ENCODE measurements at regions not wholly inside any gene's neighbourhood (a gene's known extent, or its start where the extent isn't known, plus 50 kb on each side); places are given as distances from the start of the nearest gene placed in this dataset.

DNA sequence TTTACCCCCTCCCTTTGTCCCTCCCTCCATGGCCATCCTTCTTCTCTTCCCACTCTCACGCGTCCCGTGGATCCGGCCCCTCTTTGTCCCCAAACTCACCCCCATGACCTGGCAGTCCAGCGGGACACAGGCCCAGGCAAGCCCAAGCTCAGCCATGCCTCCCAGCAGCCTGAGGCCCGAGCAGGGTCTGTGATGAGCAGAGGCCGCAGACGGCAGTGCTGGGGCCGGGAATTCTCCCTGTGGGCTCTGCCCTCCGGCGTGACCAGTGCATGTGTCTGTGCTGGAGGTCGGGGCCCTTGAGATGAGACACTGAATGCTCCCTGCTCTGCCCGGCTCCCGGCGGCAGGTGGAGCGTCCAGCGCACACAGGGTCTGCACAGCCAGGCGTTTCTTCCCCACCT, 237.9 kb downstream of the BRD1 start:
- DNase-seq (ENCODE audit: low read depth in 2 of 3, low spot score in 2 of 3) = no peak

DNA sequence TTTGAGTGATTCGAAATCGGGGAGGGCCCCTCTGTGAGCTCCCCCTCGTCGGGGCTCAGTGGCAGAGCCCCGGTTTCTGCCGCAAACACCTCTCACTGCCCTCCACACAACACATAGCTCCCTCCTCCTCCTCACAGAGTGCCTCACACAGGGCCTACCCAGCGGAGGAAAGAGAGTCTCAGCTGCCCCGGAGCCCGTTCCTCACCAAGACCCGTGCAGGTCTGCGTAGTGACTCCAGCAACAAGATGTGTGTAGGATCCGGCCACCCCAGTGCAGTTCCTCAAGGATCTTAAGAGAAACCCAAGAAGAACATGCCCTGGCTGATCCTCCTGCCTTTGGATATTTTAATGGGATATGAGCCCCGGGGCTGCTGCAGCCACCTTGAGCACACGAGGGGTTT, 238.4 kb downstream of the BRD1 start:
- no peak for DNase-seq (ENCODE audit: low read depth in 2 of 3, low spot score in 2 of 3)

- DNase-seq (ENCODE audit: low read depth in 2 of 3, low spot score in 2 of 3) = no peak
Observed at GRCh38 chr22:49588739-49589138, 238.9 kb downstream of the BRD1 start.

- no peak for DNase-seq (ENCODE audit: low read depth in 2 of 3, low spot score in 2 of 3)
Observed at GRCh38 chr22:49587987-49588386, 239.7 kb downstream of the BRD1 start.

GRCh38 chr22:49587421-49587820, 240.3 kb downstream of the BRD1 start:
- no peak for DNase-seq (ENCODE audit: low read depth in 2 of 3, low spot score in 2 of 3)

GRCh38 chr22:49586873-49587272, 240.8 kb downstream of the BRD1 start:
- DNase-seq (ENCODE audit: low read depth in 2 of 3, low spot score in 2 of 3) = no peak

GRCh38 chr22:49586244-49586748, 241.4 kb downstream of the BRD1 start:
- DNase-seq (ENCODE audit: low read depth in 2 of 3, low spot score in 2 of 3) = no peak

GRCh38 chr22:49585461-49586243, 242.0 kb downstream of the BRD1 start:
- DNase-seq (ENCODE audit: low read depth in 2 of 3, low spot score in 2 of 3) = no peak

DNA sequence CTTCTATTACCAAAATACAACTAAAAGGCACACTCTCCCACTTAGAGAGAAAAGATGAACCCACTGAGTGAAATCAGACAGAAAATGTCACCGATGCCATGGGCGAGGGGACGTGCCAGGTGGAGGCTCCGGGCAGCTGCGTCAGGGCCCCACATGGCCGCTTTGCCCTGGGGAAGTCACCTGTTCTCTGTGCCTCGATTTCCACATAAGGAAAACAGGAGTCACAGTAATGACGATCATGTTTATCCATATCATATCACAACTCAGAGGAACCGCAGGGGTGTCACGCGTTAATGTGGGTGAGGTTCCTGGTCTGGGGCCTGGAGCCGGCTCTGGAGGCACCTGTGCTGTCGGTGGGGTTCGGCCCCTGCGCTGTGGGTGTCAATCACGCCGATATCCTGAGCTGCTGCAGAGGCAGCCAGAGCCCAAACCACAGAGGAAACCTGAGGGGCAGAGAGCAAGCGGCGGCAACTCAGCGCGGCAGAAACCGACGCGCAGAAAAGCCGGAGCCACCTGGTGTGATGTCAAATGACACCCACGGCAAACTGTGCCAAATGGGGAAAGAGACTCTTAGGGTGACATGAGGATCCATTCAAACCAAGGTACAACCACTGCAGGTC, 243.7 kb downstream of the BRD1 start:
- DNase-seq (ENCODE audit: low read depth in 2 of 3, low spot score in 2 of 3) = no peak

GRCh38 chr22:49583341-49583740, 244.3 kb downstream of the BRD1 start:
- no peak for DNase-seq (ENCODE audit: low read depth in 2 of 3, low spot score in 2 of 3)

DNA sequence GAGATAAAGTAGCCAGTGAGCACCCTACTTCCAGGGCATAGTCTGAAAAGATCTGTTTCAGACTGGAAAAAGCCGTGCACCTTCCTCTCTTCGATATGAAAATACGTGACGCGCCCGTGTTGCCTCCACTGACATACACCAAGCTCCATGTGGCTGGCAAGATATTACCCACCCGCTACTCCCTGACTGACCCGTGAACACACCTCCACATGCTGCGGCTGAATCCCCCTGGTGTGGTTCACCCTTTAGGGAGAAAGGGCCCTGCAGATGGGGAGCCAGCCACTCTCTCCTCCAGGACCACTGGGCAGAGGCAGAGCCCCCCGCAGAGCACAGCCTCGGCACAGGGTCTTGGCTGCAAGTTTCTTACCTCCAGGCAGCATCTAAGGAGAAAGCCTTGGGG, 245.0 kb downstream of the BRD1 start:
- DNase-seq (ENCODE audit: low read depth in 2 of 3, low spot score in 2 of 3) = no peak

DNA sequence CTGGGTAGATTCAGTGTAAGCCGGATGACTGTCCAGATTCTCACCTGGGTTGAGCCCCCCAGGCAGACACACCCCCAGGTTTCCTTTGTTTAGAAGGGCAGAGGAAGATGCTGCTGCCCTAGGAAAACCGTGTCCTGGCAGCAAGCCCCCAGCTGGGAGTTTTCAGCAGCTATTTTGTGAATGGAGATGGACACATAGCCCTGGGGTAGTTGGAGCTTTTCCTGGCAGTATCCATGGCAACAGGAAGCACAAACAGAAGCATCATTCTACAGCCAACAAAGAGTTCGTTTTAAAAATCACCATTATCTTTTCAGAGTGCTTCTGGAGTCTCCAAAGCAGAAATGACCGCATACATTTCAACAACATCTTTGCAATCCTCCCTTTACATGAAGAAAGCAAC, 245.5 kb downstream of the BRD1 start:
- no peak for DNase-seq (ENCODE audit: low read depth in 2 of 3, low spot score in 2 of 3)

DNA sequence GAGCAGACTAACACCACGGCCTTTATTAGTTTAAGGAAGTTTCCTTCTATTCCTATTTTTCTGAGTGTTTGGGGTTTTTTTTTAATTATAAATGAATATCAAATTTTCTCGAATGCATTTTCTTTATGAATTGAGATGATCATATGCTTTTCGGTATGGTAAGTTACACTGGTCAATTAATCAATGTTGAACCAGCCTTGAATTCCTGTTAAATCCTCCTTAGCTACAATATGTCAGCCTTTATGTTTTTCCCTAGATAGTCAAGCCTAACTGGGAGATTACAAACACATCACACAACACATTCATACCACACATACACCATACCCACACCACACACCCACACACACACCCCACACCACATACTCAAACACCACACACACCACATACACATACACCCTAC, 247.6 kb downstream of the BRD1 start:
- DNase-seq (ENCODE audit: low read depth in 2 of 3, low spot score in 2 of 3) = no peak

- DNase-seq (ENCODE audit: low read depth in 2 of 3, low spot score in 2 of 3) = no peak
Observed at GRCh38 chr22:49577168-49578060, 250.3 kb downstream of the BRD1 start.

DNA sequence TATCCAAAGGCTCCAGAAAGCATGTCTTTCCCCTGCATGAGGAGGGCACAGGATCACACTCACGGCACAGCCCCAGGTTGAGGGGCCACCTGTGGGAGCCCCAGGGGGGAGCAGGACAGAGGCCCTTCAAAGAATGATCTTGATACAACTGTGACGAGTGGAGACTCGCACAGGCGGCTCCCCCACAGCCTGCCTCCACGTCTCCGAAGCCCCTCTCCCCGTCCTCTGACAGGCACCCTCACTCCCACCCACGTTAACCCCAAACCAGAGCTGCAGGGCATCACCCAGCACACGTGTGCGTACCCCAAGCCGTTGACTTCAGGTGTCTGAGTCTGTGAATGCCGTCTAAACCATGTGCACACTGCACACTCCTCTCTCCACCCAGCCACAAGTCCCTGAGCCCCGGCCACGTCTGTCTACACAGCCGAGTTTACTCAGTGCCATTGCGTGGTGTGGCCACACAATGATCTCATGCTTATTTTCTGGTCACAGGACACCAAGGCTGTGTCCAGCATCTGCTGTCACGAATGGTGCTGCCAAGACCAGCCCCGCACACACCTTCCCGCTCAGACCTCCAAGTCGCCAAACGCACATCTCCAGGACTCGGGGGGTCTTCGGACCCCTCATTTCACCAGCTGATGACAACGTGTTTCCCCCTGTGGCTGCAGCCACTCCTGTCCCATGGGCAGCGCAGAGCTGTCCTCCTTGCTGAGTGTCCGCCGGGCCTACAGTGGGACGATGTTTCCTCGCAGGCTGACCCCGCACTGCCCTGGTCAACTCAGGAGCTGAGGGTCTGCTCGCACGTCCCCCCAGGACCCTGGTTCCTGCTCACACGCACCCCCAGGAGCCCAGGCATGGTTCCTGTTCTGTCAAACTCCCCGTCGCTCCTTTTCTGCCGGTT, 251.2 kb downstream of the BRD1 start:
- DNase-seq (ENCODE audit: low read depth in 2 of 3, low spot score in 2 of 3) = no peak

GRCh38 chr22:49575703-49576081, 252.0 kb downstream of the BRD1 start:
- no peak for DNase-seq (ENCODE audit: low read depth in 2 of 3, low spot score in 2 of 3)

DNA sequence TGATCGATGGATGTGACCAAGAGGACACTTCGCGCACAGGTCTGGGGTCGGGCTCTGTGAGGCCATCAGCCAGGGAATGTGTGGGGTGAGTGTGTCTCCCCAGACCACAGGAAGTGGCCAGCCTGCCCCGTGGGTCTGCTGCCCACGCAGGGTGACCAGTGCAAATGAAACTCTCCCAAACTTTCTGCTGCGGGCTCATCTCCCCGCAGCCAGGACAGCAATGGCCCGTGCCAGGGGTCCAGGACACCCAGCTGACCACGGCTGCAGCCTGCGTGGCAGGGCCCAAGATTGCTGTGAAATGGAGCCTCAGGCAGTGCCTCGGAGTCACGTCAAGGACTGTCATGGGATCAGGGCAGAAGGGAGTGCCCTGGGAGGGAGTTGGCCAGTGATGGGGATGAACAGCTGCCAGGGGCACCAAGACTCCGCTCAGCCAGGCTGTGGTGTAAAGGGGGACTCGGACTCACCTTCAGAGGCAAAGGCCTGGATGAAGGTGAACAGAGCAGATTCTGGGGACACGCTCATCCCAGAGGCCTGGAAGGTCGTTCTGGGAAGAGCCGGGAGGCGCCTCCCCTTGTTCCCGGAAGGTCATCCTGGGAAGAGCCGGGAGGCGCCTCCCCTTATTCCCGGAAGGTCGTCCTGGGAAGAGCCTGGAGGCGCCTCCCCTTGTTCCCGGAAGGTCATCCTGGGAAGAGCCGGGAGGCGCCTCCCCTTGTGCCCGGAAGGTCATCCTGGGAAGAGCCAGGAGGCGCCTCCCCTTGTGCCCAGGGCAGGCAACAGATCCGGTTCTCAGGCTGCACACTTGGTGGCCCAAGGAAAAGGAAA, 252.6 kb downstream of the BRD1 start:
- no peak for DNase-seq (ENCODE audit: low read depth in 2 of 3, low spot score in 2 of 3)

DNA sequence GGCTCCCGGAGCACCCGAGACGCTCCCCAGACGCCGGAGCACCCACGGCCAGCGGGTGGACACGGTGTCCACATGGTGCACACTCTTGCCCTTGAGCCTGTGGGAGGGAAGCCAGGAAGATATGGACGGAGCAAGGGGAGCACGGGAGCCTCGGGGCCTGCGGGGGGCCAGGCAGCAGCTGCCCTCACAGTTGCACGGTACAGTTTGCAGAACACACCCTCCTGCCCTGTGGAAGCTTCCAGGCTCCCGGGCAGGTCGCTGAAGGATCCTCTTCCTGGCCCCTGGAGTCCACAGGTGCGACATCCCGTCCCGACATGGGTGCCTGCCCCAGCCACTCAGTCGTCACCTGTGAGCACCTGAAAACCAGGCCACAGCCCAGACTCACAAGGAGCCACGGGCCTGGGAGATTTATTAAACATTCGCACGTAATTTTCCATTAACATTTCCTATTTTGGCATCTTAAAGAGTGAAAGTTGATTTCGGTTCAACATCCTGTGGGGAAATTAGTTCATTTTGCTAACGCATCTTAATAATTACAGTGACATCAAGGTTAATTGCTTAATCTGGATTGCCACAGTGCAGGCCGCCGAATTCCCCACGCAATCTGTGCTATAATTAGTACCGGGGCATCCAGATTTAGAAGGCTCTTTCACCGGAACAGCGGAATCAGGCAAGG, 253.3 kb downstream of the BRD1 start:
- no peak for DNase-seq (ENCODE audit: low read depth in 2 of 3, low spot score in 2 of 3)

- no peak for DNase-seq (ENCODE audit: low read depth in 2 of 3, low spot score in 2 of 3)
Observed at GRCh38 chr22:49573109-49573765, 254.4 kb downstream of the BRD1 start.

Measured in activated CD8-positive, alpha-beta memory T cell treated with anti-CD3 and anti-CD28 coated beads for 48 hours (primary cell).